ENCODE measurements at regions not wholly inside any gene's neighbourhood (a gene's known extent, or its start where the extent isn't known, plus 50 kb on each side); places are given as distances from the start of the nearest gene placed in this dataset.
"Not testable (repeated sequence)": the region's sequence is repeated elsewhere in the genome, so short reads cannot be mapped to it uniquely, and the experiment has no call there.

GRCh38 chr11:37881741-37882140, 1283.7 kb upstream of the RAG2 start:
- no peaks in the 10 kb centered on the region for H3K9me3 ChIP-seq (ENCODE audit: low read depth)
- no peaks in the 10 kb centered on the region for H3K36me3 ChIP-seq
- DNase-seq (ENCODE audit: low read depth in 1 of 2, low spot score in 1 of 2): no peak
- no peak overlapping the region for H3K27ac ChIP-seq
- TF ChIP-seq CTCF (IDR thresholded peaks at IDR 0.05; ENCODE audit: low read depth, low read length): no peak
- no peaks in the 10 kb centered on the region for H3K27me3 ChIP-seq
- H3K4me1 ChIP-seq (ENCODE audit: low read depth): no peaks in the 10 kb centered on the region
- H3K4me3 ChIP-seq: no peak overlapping the region

GRCh38 chr11:37861671-37862070, 1263.6 kb upstream of the RAG2 start:
- H3K27ac ChIP-seq: no peak overlapping the region
- no peak for TF ChIP-seq CTCF (IDR thresholded peaks at IDR 0.05; ENCODE audit: low read depth, low read length)
- H3K27me3 ChIP-seq: no peaks in the 10 kb centered on the region
- no peaks in the 10 kb centered on the region for H3K9me3 ChIP-seq (ENCODE audit: low read depth)
- no peak overlapping the region for H3K4me3 ChIP-seq
- H3K36me3 ChIP-seq: no peaks in the 10 kb centered on the region
- H3K4me1 ChIP-seq (ENCODE audit: low read depth): peaks cover 9% of the 10 kb centered on the region
- no peak for DNase-seq (ENCODE audit: low read depth in 1 of 2, low spot score in 1 of 2)

- not testable (repeated sequence) for H3K9me3 ChIP-seq (ENCODE audit: low read depth); H3K36me3 ChIP-seq; H3K27me3 ChIP-seq; H3K4me3 ChIP-seq; H3K27ac ChIP-seq; H3K4me1 ChIP-seq (ENCODE audit: low read depth); DNase-seq (ENCODE audit: low read depth in 1 of 2, low spot score in 1 of 2)
Measured at GRCh38 chr11:37858806-37859537, 1260.9 kb upstream of the RAG2 start.

- Histone ChIP-seq H3K4me1 (ENCODE audit: low read depth) (peaks cover 9% of the 10 kb centered on the region), H3K27me3 (no peaks in the 10 kb centered on the region), H3K9me3 (ENCODE audit: low read depth) (no peaks in the 10 kb centered on the region), H3K27ac (peak overlapping the region; percentile 73), H3K4me3 (no peak overlapping the region), H3K36me3 (no peaks in the 10 kb centered on the region)
- TF ChIP-seq CTCF (IDR thresholded peaks at IDR 0.05; ENCODE audit: low read depth, low read length): peak; percentile 9
- DNase-seq (ENCODE audit: low read depth in 1 of 2, low spot score in 1 of 2): peak in 1 of 2 donors; percentile 2
Measured at GRCh38 chr11:37858398-37858797, 1260.4 kb upstream of the RAG2 start.

GRCh38 chr11:37857726-37858125, 1259.7 kb upstream of the RAG2 start:
- TF ChIP-seq CTCF (IDR thresholded peaks at IDR 0.05; ENCODE audit: low read depth, low read length): no peak
- Histone ChIP-seq H3K27me3 (no peaks in the 10 kb centered on the region), H3K9me3 (ENCODE audit: low read depth) (no peaks in the 10 kb centered on the region), H3K27ac (peak overlapping the region; percentile 73), H3K36me3 (no peaks in the 10 kb centered on the region), H3K4me1 (ENCODE audit: low read depth) (peaks cover 9% of the 10 kb centered on the region), H3K4me3 (no peak overlapping the region)
- no peak for DNase-seq (ENCODE audit: low read depth in 1 of 2, low spot score in 1 of 2)

- H3K36me3 ChIP-seq: no peaks in the 10 kb centered on the region
- no peak for DNase-seq (ENCODE audit: low read depth in 1 of 2, low spot score in 1 of 2)
- no peak for TF ChIP-seq CTCF (IDR thresholded peaks at IDR 0.05; ENCODE audit: low read depth, low read length)
- no peak overlapping the region for H3K4me3 ChIP-seq
- no peaks in the 10 kb centered on the region for H3K4me1 ChIP-seq (ENCODE audit: low read depth)
- no peaks in the 10 kb centered on the region for H3K9me3 ChIP-seq (ENCODE audit: low read depth)
- H3K27ac ChIP-seq: no peak overlapping the region
- H3K27me3 ChIP-seq: no peaks in the 10 kb centered on the region
Measured at GRCh38 chr11:37849706-37850105, 1251.7 kb upstream of the RAG2 start.
